ENCODE measurements at regions not wholly inside any gene's neighbourhood (a gene's known extent, or its start where the extent isn't known, plus 50 kb on each side); places are given as distances from the start of the nearest gene placed in this dataset.

DNA sequence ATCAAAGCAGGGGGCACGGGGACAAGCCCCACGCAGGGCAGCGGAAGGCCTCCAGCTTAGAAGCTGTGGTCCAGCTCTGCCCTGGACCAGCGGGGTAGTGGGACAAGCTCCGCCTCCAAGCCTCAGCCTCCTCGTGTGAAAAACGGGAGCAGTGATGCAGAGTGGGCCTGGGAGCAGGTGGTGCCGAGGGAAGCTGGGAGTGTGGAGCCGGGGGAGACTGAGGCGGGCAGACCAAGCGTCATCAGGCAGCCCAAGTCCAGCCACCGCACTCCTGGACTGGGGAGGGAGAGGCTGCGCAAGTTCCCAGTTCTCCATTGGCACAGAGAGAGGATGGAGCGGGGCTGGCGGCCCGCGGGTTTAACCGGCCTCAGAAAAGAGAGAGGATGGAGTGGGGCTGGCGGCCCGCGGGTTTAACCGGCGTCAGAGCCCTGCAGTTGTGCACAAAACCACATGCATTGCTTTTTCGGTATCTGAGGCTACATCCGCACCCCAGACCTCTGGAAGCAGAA is 68.1 kb upstream of the PHF21B start:
- Histone ChIP-seq H3K4me1 (ENCODE audit: insufficient read depth) (no peaks in the 10 kb centered on the region), H3K27me3 (peaks cover under 1% of the 10 kb centered on the region), H2AFZ (no peak overlapping the region), H3K27ac (no peak overlapping the region), H3K36me3 (replicated peaks; ENCODE audit: insufficient read depth, low read depth) (no peaks in the 10 kb centered on the region), H4K20me1 (ENCODE audit: insufficient read depth, poor library complexity, severe bottlenecking) (no peaks in the 10 kb centered on the region), H3K9me2 (replicated peaks; ENCODE audit: insufficient read depth) (no peaks in the 10 kb centered on the region), H3K4me3 (no peak overlapping the region), H3K4me2 (no peak overlapping the region), H3K9me3 (ENCODE audit: low read depth) (no peaks in the 10 kb centered on the region), H3K79me2 (no peaks in the 10 kb centered on the region)
- WGBS (ENCODE audit: low lambda C conversion rate, missing lambda C conversion rate) = 91% methylated on average over 23 of the region's 25 CpGs
- TF ChIP-seq EZH2phosphoT487 (IDR thresholded peaks at IDR 0.05; ENCODE audit: low read depth, severe bottlenecking, unreplicated experiment) = no peak
- no peak for TF ChIP-seq EZH2 (IDR thresholded peaks at IDR 0.05; ENCODE audit: borderline replicate concordance)
- no peak for TF ChIP-seq CTCF (IDR thresholded peaks at IDR 0.05; ENCODE audit: poor library complexity)
- no peak for DNase-seq (ENCODE audit: low spot score)

GRCh38 chr22:45082795-45083194 is 73.0 kb upstream of the PHF21B start:
- no peak for DNase-seq (ENCODE audit: low spot score)
- Histone ChIP-seq H3K9me2 (replicated peaks; ENCODE audit: insufficient read depth) (no peaks in the 10 kb centered on the region), H3K4me1 (ENCODE audit: insufficient read depth) (no peaks in the 10 kb centered on the region), H2AFZ (no peak overlapping the region), H4K20me1 (ENCODE audit: insufficient read depth, poor library complexity, severe bottlenecking) (no peaks in the 10 kb centered on the region), H3K79me2 (no peaks in the 10 kb centered on the region), H3K4me2 (no peak overlapping the region), H3K27ac (no peak overlapping the region), H3K9me3 (ENCODE audit: low read depth) (no peaks in the 10 kb centered on the region), H3K4me3 (no peak overlapping the region), H3K36me3 (replicated peaks; ENCODE audit: insufficient read depth, low read depth) (no peaks in the 10 kb centered on the region), H3K27me3 (no peaks in the 10 kb centered on the region)
- no peak for TF ChIP-seq EZH2phosphoT487 (IDR thresholded peaks at IDR 0.05; ENCODE audit: low read depth, severe bottlenecking, unreplicated experiment)
- no peak for TF ChIP-seq EZH2 (IDR thresholded peaks at IDR 0.05; ENCODE audit: borderline replicate concordance)
- TF ChIP-seq CTCF (IDR thresholded peaks at IDR 0.05; ENCODE audit: poor library complexity) = peak; percentile 12
- 57% methylated on average over 9 of the region's 9 CpGs for WGBS (ENCODE audit: low lambda C conversion rate, missing lambda C conversion rate)

GRCh38 chr22:45083659-45084305 is 74.0 kb upstream of the PHF21B start:
- DNase-seq (ENCODE audit: low spot score) = no peak
- Histone ChIP-seq H2AFZ (no peak overlapping the region), H3K4me2 (no peak overlapping the region), H3K9me3 (ENCODE audit: low read depth) (no peaks in the 10 kb centered on the region), H3K27ac (no peak overlapping the region), H4K20me1 (ENCODE audit: insufficient read depth, poor library complexity, severe bottlenecking) (no peaks in the 10 kb centered on the region), H3K27me3 (no peaks in the 10 kb centered on the region), H3K79me2 (no peaks in the 10 kb centered on the region), H3K9me2 (replicated peaks; ENCODE audit: insufficient read depth) (no peaks in the 10 kb centered on the region), H3K4me1 (ENCODE audit: insufficient read depth) (no peaks in the 10 kb centered on the region), H3K36me3 (replicated peaks; ENCODE audit: insufficient read depth, low read depth) (no peaks in the 10 kb centered on the region), H3K4me3 (no peak overlapping the region)
- 81% methylated on average over 6 of the region's 6 CpGs for WGBS (ENCODE audit: low lambda C conversion rate, missing lambda C conversion rate)
- TF ChIP-seq CTCF (IDR thresholded peaks at IDR 0.05; ENCODE audit: poor library complexity) = no peak
- TF ChIP-seq EZH2phosphoT487 (IDR thresholded peaks at IDR 0.05; ENCODE audit: low read depth, severe bottlenecking, unreplicated experiment) = no peak
- TF ChIP-seq EZH2 (IDR thresholded peaks at IDR 0.05; ENCODE audit: borderline replicate concordance) = no peak

All from hepatocyte (in vitro differentiated cells).